ENCODE measurements at regions not wholly inside any gene's neighbourhood (a gene's known extent, or its start where the extent isn't known, plus 50 kb on each side); places are given as distances from the start of the nearest gene placed in this dataset.
A peak's percentile ranks its signal among the peaks of the same experiment; 100 is the strongest.

- no peak for DNase-seq (ENCODE audit: low read depth)
These were observed 116.9 kb downstream of the POLR2M start for GRCh38 chr15:57823325-57823882.

GRCh38 chr15:57824186-57824585 is 117.7 kb downstream of the POLR2M start:
- DNase-seq (ENCODE audit: low read depth), result no peak

DNA sequence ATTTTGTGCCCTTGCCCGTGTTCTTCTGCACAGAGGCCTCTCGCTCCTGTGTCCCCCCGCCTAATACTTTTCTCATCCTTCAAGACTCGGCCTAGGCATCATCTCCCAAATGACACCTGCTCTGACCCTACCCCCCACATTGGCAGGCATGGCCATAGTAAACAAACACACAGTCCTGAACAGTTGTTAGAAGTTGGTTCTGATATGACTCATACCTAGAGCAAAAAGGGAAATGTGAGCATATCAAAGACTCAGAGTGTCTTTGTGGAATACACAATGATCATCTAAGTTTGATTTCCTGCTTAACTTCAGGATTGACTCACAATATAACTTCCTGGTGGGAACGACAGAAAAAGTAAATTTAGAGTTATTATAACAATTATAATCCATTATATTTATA is 120.5 kb downstream of the POLR2M start:
- no peak for DNase-seq (ENCODE audit: low read depth)

DNA sequence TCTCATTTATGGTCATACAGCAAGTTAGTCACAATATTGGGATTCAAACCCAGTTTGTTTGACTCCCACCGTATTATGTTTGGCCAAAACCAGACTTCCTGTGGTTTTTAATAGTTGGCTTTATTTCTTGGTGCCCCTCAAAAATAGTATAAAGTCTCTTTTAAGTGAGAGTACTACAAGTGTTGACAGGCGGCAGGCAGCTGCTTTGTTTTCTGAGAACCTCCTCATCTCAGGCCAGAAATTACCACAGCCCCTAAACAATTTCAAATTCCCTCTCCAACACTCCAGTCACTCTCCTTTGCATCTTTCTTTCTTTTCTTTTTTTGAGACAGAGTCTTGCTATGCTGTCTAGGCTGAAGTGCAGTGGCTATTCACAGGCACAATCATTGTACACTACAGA is 121.5 kb downstream of the POLR2M start:
- no peak for DNase-seq (ENCODE audit: low read depth)

- no peak for DNase-seq (ENCODE audit: low read depth)
These were observed 125.7 kb downstream of the POLR2M start for GRCh38 chr15:57832183-57832582.

GRCh38 chr15:57835119-57835518 is 128.6 kb downstream of the POLR2M start:
- no peak for DNase-seq (ENCODE audit: low read depth)

DNA sequence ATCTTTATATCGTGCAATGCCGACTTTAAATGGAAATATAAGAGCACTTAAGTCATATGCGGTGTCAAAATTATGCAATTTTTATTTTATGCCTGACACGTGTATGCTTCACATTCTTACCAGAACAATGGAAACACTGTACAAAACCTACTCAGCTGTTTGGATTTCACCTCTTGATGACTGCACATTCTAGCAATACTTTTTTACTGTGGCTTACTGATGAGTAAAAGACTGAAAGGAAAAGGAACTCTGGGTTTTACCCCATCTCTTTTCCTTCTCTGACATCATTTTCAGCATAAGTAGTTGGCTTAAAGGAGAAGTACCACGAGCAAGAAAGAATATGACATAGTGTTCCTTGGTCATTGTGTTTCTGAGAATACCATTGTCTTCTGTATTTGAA is 142.8 kb downstream of the POLR2M start:
- DNase-seq (ENCODE audit: low read depth), result no peak

- no peak for DNase-seq (ENCODE audit: low read depth)
These were observed 148.0 kb downstream of the POLR2M start for GRCh38 chr15:57854531-57854930.

DNA sequence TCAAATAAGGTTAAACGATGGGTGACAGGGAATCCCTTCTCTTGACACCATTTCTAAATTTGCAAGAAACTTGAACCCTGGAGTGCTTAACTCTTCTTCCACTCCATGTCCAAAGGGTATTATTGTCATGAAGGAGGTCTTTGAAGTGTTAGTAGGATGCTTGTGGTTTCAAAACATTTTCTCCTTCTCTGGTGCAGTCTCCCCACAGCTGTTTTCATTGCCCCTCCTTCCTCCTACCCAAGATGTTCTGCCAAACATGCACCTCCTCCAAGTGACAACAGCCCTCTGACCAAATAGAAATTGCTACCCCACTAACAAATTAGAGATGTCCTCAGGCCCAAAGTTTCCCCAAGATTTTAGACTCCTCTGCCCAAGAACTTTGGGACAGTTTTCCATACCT is 151.4 kb downstream of the POLR2M start:
- no peak for DNase-seq (ENCODE audit: low read depth)

GRCh38 chr15:57859130-57859685 is 152.7 kb downstream of the POLR2M start:
- DNase-seq (ENCODE audit: low read depth), result no peak

- DNase-seq (ENCODE audit: low read depth), result no peak
These were observed 154.6 kb downstream of the POLR2M start for GRCh38 chr15:57861034-57861638.

DNA sequence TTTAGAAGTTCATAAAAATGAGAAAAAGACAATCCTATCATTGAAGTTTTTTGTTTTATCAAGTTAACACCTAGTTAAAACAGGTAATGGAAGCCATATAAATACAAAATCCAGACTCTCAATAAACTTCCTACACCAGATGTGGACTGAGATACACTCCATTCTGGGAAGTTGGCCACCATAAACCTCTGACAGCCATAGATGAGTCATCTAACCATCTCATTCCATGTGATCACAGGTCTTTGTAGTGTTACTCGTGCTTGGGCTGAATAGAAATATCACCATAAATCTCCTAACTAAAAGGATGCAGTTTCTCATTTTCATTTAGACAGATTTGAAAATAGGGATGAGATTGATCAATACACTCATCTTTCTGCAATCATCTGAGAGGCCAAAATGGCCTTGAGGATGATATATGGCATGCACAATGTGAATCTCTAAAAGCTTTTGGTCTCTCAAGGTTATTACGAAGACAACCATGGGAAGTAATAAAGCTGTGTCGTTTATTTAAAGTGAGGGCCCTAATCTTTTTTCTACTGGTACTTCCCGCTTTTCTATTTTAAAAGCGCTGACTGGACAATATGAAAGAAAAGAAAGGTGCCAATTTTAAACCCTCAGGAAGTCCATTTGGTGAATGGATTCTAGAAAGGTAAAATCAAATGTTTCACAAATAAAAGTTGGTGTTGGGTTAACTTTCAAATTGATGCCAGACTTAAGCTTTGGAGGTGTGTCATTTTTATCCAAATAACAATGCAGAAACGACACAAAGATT is 155.5 kb downstream of the POLR2M start:
- DNase-seq (ENCODE audit: low read depth), result peak; percentile 51

DNA sequence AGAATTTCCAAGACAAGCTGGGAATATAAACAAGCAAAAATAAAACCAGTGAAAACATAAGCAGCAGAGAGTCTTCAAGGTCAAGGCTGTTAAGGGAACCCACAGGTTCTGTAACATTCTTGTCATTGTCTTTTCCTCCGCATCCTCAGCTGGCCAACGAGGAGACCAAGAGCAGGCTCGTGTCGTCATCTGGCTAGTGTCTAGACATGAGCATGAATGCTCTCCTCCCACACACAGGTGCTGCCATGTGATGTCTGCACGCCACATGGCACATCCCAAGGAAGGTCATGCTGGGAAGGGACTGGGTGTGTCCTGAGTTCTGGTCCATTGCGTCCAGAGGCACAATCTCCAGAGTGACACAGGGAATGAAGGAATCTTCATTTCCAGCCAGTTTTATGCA is 156.2 kb downstream of the POLR2M start:
- DNase-seq (ENCODE audit: low read depth), result no peak

- no peak for DNase-seq (ENCODE audit: low read depth)
These were observed 158.8 kb downstream of the POLR2M start for GRCh38 chr15:57865294-57865693.

- DNase-seq (ENCODE audit: low read depth), result no peak
These were observed 159.7 kb downstream of the POLR2M start for GRCh38 chr15:57866149-57866736.

- DNase-seq (ENCODE audit: low read depth), result no peak
These were observed 161.7 kb downstream of the POLR2M start for GRCh38 chr15:57867970-57868798.

- no peak for DNase-seq (ENCODE audit: low read depth)
These were observed 164.2 kb downstream of the POLR2M start for GRCh38 chr15:57870667-57871066.

DNA sequence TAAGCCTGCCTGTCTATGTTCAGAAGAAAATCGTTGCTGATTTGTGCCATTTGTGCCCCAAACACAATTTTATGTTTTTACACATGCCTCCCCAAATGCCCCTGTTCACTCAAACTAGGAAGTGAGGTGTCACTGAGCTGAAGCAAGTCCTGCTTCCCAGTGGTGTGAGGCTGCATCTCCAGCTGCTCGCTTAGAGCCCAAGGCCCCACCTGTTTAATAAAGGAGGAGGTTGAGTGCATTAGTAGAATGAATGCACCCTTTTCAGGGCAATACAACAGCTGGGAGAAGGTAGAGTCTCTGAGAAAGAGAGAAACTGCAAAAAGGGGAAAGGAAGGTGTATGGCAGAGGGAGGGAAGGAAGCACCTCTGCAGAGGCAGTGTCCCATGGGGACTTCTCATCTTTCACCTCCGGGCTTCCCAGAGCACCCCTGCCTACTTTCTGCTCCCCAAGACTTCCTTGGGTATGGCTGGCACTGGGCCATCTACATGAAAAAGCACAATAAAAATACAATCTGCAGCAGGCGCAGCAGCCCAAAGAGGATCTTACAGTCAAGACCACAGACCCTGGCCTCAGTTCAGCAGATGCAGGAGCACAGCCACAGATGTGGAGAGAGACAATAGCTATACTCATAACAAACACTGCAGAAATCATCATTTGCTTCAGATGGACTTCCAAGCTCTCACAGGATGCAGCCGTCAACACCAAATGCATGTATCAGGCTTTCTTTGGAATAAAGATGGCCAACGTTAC is 165.9 kb downstream of the POLR2M start:
- no peak for DNase-seq (ENCODE audit: low read depth)

DNA sequence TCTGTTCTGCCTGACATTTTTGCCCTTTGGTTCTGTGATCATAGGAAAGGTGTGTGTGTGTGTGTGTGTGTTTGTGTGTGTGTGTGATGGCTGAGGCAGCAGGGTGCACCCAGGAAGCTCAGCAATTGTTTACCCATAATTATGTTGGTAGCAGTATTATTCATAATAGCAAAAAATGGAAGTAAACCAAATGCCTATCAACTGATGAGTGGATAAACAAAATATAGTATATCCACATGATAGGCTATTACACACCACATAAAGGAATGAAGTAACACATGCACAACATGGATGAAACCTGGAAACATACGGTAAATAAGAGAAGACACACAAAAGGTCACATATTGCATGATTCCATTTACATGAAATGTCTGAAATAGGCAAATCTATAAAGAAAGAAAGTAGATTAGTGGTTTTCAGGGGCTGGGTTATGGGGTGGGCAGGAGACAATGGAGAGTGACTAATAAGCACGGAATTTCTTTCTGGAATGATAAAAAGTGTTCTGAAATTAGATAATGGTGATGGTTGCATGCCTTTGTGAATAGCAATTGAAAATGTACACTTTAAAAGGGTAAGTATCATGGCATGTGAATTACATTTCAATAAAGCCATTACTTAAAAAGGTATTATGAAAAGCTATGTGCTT is 167.2 kb downstream of the POLR2M start:
- DNase-seq (ENCODE audit: low read depth), result no peak

DNA sequence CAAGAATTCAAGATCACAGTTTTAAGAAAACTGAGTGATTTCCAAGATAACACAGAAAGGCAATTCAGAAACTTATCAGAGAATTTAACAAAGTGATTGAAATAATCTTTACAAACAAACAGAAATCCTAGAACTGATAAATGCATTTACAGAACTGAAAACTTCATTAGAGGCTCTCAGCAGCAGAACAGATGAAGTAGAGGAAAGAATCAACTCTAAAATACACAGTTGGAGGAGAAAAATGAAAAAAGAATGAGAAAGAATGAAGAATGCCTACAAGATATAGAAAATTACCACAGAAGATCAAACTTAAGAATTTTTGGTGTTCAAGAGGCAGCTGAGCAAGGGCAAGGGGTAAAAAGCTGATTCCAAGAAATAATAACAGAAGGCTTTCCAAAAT is 168.8 kb downstream of the POLR2M start:
- DNase-seq (ENCODE audit: low read depth), result no peak

DNA sequence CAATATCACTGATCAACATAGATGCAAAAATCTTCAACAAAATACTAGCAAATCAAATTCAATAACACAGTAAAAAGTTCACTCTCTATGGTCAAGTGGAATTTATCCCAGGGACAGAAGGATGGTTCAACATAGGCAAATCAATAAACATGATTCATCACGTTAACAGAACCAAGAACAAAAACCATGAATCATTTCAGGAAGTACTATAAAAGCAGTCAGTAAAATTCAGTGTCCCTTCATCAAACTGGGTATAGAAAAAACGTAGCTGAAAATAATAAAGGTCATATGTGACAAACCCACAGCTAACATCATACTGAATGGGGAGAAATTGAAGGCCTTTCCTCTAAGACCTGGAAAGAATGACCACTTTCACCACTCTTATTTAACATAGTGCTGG is 172.1 kb downstream of the POLR2M start:
- DNase-seq (ENCODE audit: low read depth), result no peak

Data from GM04503 (cell line).